Glutamatergic neuron (in vitro differentiated cells): ENCODE measurements at regions not wholly inside any gene's neighbourhood (a gene's known extent, or its start where the extent isn't known, plus 50 kb on each side); places are given as distances from the start of the nearest gene placed in this dataset.

Source experiments
- DNase-seq: peaks from one replicate; pipeline ENCODE4 v3.0.0; 2022
- H3K27ac Mint-ChIP-seq: one replicate; pipeline ENCODE4 v1.8.0; 2020; ENCODE audit warnings: mild to moderate bottlenecking, mixed read lengths, inconsistent platforms; ENCODE audit not compliant: unreplicated experiment
- H3K27me3 Mint-ChIP-seq: one replicate; pipeline ENCODE4 v1.8.0; 2020; ENCODE audit warnings: mild to moderate bottlenecking, moderate library complexity, mixed read lengths, inconsistent platforms; ENCODE audit not compliant: unreplicated experiment
- H3K36me3 Mint-ChIP-seq: one replicate; pipeline ENCODE4 v1.8.0; 2020; ENCODE audit warnings: mild to moderate bottlenecking, mixed read lengths, inconsistent platforms; ENCODE audit not compliant: unreplicated experiment
- H3K4me1 Mint-ChIP-seq: one replicate; pipeline ENCODE4 v1.8.0; 2020; ENCODE audit warnings: mild to moderate bottlenecking, low read depth, mixed read lengths, inconsistent platforms; ENCODE audit not compliant: unreplicated experiment
- H3K4me3 Mint-ChIP-seq: one replicate; pipeline ENCODE4 v1.8.0; 2020; ENCODE audit warnings: mild to moderate bottlenecking, mixed read lengths, inconsistent platforms; ENCODE audit not compliant: unreplicated experiment
- H3K9me3 Mint-ChIP-seq: one replicate; pipeline ENCODE4 v1.8.0; 2020; ENCODE audit warnings: mild to moderate bottlenecking, moderate library complexity, mixed read lengths, inconsistent platforms; ENCODE audit not compliant: unreplicated experiment
- CTCF ChIP-seq: fragments of 200-600 bp; sonication (generic); IDR thresholded peaks from one replicate; pipeline ENCODE4 v1.5.0; 2021; ENCODE audit not compliant: partially characterized antibody, unreplicated experiment

GRCh38 chr6:78482801-78483552 lies 384.4 kb upstream of the IRAK1BP1 start:
- peak overlapping the region; percentile 57 for H3K27ac Mint-ChIP-seq
- H3K27me3 Mint-ChIP-seq, result no peaks in the 10 kb centered on the region
- no peak for DNase-seq
- H3K4me1 Mint-ChIP-seq, result peaks cover 8% of the 10 kb centered on the region
- peak overlapping the region; percentile 27 for H3K4me3 Mint-ChIP-seq
- no peaks in the 10 kb centered on the region for H3K36me3 Mint-ChIP-seq
- no peaks in the 10 kb centered on the region for H3K9me3 Mint-ChIP-seq
- TF ChIP-seq CTCF, result no peak

DNA sequence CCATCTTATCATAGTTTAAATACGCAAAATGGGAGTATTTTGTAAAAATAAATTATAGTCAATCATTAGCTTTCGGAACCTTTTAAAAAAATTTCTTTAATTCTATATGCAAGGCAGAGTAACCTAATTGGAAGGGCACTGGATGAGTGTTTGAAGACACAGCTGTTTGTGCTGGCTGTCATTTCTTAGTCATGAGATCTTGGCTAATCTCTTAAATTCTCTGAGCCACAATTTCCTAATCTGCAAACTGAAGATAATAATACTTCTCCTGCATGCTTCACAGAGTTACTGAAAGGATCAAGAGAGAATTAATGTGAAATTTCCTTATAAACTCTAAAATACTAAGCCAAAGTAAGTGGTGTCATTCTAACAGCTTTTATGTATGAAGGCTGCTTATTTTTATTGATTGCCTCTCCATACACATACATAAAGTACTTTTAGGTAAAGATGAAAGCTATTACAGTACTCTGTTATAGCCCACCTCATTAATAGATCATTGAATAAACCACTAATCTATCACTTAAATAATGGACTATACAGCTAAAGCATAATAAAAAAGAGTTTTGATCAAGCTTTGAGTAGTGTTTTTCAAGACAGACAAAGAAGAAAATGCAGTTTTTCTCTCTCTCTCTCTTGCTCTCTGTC lies 383.7 kb upstream of the IRAK1BP1 start:
- H3K27ac Mint-ChIP-seq, result peak overlapping the region; percentile 74

DNA sequence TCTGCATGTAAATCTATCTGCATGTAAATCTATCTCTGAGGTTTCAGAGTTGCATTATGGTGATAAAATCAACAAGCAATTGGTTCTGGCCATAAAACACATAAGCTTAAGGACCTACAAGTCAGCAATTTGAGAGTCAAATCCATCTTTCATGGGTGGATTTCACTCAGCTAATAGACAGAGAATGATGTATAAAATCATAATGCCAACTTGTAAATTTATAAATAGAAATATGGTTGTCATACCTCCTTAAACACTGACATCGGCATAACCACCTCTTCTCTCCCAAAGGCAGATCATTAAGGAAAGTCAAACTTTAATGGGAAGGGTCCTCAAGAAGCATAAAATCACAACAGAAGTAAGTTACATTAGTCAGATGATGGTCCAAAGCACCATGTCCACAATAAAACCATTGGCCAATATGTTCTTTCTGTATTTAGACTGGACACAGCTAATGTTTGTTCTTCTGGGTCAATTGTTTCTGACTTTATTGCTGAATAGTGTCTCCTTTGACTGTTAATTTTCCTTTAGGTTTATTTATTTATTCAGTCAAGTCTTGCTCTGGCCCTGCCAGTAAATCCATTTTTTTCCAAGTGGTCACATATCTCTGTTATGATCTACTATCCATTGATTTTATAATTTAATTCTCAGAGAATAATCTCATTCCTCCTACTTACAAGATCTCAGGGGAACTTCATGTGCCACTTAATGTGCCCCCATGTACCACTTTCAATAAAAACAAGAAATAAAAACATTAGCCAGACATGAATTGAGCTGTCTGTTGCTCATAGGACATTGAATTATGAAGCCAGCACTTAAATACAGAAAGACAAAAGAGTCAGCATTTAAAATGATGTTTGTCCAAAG lies 382.9 kb upstream of the IRAK1BP1 start:
- DNase-seq, result no peak
- Mint-ChIP-seq H3K36me3 (no peaks in the 10 kb centered on the region), H3K4me3 (peak overlapping the region; percentile 37), H3K4me1 (peaks cover 8% of the 10 kb centered on the region), H3K27ac (peak overlapping the region; percentile 74), H3K9me3 (no peaks in the 10 kb centered on the region), H3K27me3 (no peaks in the 10 kb centered on the region)
- no peak for TF ChIP-seq CTCF

More for the DNA sequence above, 383.7 kb upstream of the IRAK1BP1 start:
- TF ChIP-seq CTCF, result no peak
- Mint-ChIP-seq H3K27me3 (no peaks in the 10 kb centered on the region), H3K4me3 (peak overlapping the region; percentile 27), H3K9me3 (no peaks in the 10 kb centered on the region), H3K4me1 (peaks cover 8% of the 10 kb centered on the region), H3K36me3 (no peaks in the 10 kb centered on the region)
- no peak for DNase-seq

- no peaks in the 10 kb centered on the region for H3K36me3 Mint-ChIP-seq
- no peak overlapping the region for H3K4me3 Mint-ChIP-seq
- TF ChIP-seq CTCF, result no peak
- H3K9me3 Mint-ChIP-seq, result no peaks in the 10 kb centered on the region
- no peaks in the 10 kb centered on the region for H3K27me3 Mint-ChIP-seq
- H3K4me1 Mint-ChIP-seq, result peaks cover 8% of the 10 kb centered on the region
- DNase-seq, result no peak
- no peak overlapping the region for H3K27ac Mint-ChIP-seq
Measured at GRCh38 chr6:78487401-78487800, 379.9 kb upstream of the IRAK1BP1 start.
